ENCODE measurements at regions not wholly inside any gene's neighbourhood (a gene's known extent, or its start where the extent isn't known, plus 50 kb on each side); places are given as distances from the start of the nearest gene placed in this dataset.

- peak in 1 of 3 donors; percentile 28 for TF ChIP-seq CTCF (IDR thresholded peaks at IDR 0.05)
- no peak for TF ChIP-seq POLR2AphosphoS5 (IDR thresholded peaks at IDR 0.05)
Observed at GRCh38 chr2:61658841-61659780, 121.0 kb upstream of the XPO1 start.

All from breast epithelium (tissue), 3 donors.